ENCODE measurements at regions not wholly inside any gene's neighbourhood (a gene's known extent, or its start where the extent isn't known, plus 50 kb on each side); places are given as distances from the start of the nearest gene placed in this dataset.

GRCh38 chr10:63711867-63712716 lies 190.9 kb downstream of the REEP3 start:
- Mint-ChIP-seq H3K9me3 (no peaks in the 10 kb centered on the region), H3K4me3 (no peak overlapping the region), H3K27me3 (no peaks in the 10 kb centered on the region), H3K4me1 (peaks cover 13% of the 10 kb centered on the region), H3K36me3 (ENCODE audit: low read depth) (no peaks in the 10 kb centered on the region), H3K27ac (no peak overlapping the region)
- no peak for DNase-seq
- POLR2A ChIA-PET: interaction anchor here (0.6 kb wide), 1 partner anchor 9 kb away, joined by 3 read pairs; no protein-coding TSS in a partner anchor
- CTCF ChIA-PET: interaction anchor here (1.1 to 2.4 kb wide), 2 partner anchors 9 to 545 kb away, joined by 3 to 5 read pairs; no protein-coding TSS in a partner anchor

GRCh38 chr10:63712717-63713115 lies 191.5 kb downstream of the REEP3 start:
- Mint-ChIP-seq H3K4me1 (peaks cover 8% of the 10 kb centered on the region), H3K27ac (no peak overlapping the region), H3K27me3 (no peaks in the 10 kb centered on the region), H3K4me3 (no peak overlapping the region), H3K36me3 (ENCODE audit: low read depth) (no peaks in the 10 kb centered on the region), H3K9me3 (no peaks in the 10 kb centered on the region)
- no peak for DNase-seq
- ChIA-PET CTCF (interaction anchor here (2.4 kb wide), 1 partner anchor 546 kb away, joined by 5 read pairs; no protein-coding TSS in a partner anchor), POLR2A (no interaction called here)

GRCh38 chr10:63713191-63714144 lies 192.3 kb downstream of the REEP3 start:
- Mint-ChIP-seq H3K9me3 (no peaks in the 10 kb centered on the region), H3K4me1 (peaks cover 7% of the 10 kb centered on the region), H3K4me3 (no peak overlapping the region), H3K27ac (no peak overlapping the region), H3K36me3 (ENCODE audit: low read depth) (no peaks in the 10 kb centered on the region), H3K27me3 (no peaks in the 10 kb centered on the region)
- no peak for DNase-seq
- CTCF ChIA-PET: interaction anchor here (2.4 kb wide), 1 partner anchor 547 kb away, joined by 5 read pairs; no protein-coding TSS in a partner anchor
- POLR2A ChIA-PET: no interaction called here

GRCh38 chr10:63716016-63716580 lies 194.9 kb downstream of the REEP3 start:
- no peaks in the 10 kb centered on the region for H3K27me3 Mint-ChIP-seq
- peaks cover 18% of the 10 kb centered on the region for H3K4me1 Mint-ChIP-seq
- no peaks in the 10 kb centered on the region for H3K36me3 Mint-ChIP-seq (ENCODE audit: low read depth)
- H3K27ac Mint-ChIP-seq: no peak overlapping the region
- DNase-seq: no peak
- no peak overlapping the region for H3K4me3 Mint-ChIP-seq
- POLR2A ChIA-PET: no interaction called here
- no peaks in the 10 kb centered on the region for H3K9me3 Mint-ChIP-seq
- CTCF ChIA-PET: interaction anchor here (1.2 kb wide), 1 partner anchor 549 kb away, joined by 4 read pairs; no protein-coding TSS in a partner anchor

- no peaks in the 10 kb centered on the region for H3K27me3 Mint-ChIP-seq
- ChIA-PET CTCF (interaction anchor here (0.5 to 1.9 kb wide), 3 partner anchors 9 to 550 kb away, joined by 3 to 10 read pairs (median 3); no protein-coding TSS in a partner anchor), POLR2A (interaction anchor here (0.6 kb wide), 1 partner anchor 546 kb away, joined by 3 read pairs; no protein-coding TSS in a partner anchor)
- no peak for DNase-seq
- no peaks in the 10 kb centered on the region for H3K36me3 Mint-ChIP-seq (ENCODE audit: low read depth)
- H3K4me1 Mint-ChIP-seq: peaks cover 22% of the 10 kb centered on the region
- no peak overlapping the region for H3K27ac Mint-ChIP-seq
- no peaks in the 10 kb centered on the region for H3K9me3 Mint-ChIP-seq
- H3K4me3 Mint-ChIP-seq: no peak overlapping the region
Measured at GRCh38 chr10:63717027-63717715, 196.0 kb downstream of the REEP3 start.

GRCh38 chr10:63718006-63718405 lies 196.8 kb downstream of the REEP3 start:
- no peak overlapping the region for H3K27ac Mint-ChIP-seq
- POLR2A ChIA-PET: no interaction called here

GRCh38 chr10:63718421-63718820 lies 197.2 kb downstream of the REEP3 start:
- Mint-ChIP-seq H3K27ac (no peak overlapping the region), H3K36me3 (ENCODE audit: low read depth) (no peaks in the 10 kb centered on the region), H3K9me3 (no peaks in the 10 kb centered on the region), H3K4me1 (peaks cover 25% of the 10 kb centered on the region), H3K4me3 (no peak overlapping the region), H3K27me3 (peaks cover 1% of the 10 kb centered on the region)
- DNase-seq: no peak
- ChIA-PET POLR2A (no interaction called here), CTCF (interaction anchor here (0.5 to 1.9 kb wide), 6 partner anchors 10 to 551 kb away, joined by 3 to 10 read pairs (median 4); no protein-coding TSS in a partner anchor)

More at GRCh38 chr10:63718006-63718405, 196.8 kb downstream of the REEP3 start:
- CTCF ChIA-PET: interaction anchor here (0.5 to 1.9 kb wide), 5 partner anchors 9 to 551 kb away, joined by 3 to 10 read pairs (median 3); no protein-coding TSS in a partner anchor
- no peak overlapping the region for H3K4me3 Mint-ChIP-seq
- DNase-seq: no peak
- H3K9me3 Mint-ChIP-seq: no peaks in the 10 kb centered on the region
- no peaks in the 10 kb centered on the region for H3K36me3 Mint-ChIP-seq (ENCODE audit: low read depth)
- H3K4me1 Mint-ChIP-seq: peaks cover 27% of the 10 kb centered on the region
- no peaks in the 10 kb centered on the region for H3K27me3 Mint-ChIP-seq

- Mint-ChIP-seq H3K36me3 (ENCODE audit: low read depth) (no peaks in the 10 kb centered on the region), H3K27me3 (peaks cover 4% of the 10 kb centered on the region), H3K27ac (no peak overlapping the region), H3K4me1 (peaks cover 25% of the 10 kb centered on the region), H3K9me3 (no peaks in the 10 kb centered on the region), H3K4me3 (no peak overlapping the region)
- no peak for DNase-seq
- CTCF ChIA-PET: interaction anchor here (1.0 to 4.7 kb wide), 16 partner anchors 16 to 1192 kb away, joined by 3 to 30 read pairs (median 4); no protein-coding TSS in a partner anchor
- POLR2A ChIA-PET: interaction anchor here (1.6 kb wide), 1 partner anchor 90 kb away, joined by 5 read pairs; no protein-coding TSS in a partner anchor
Measured at GRCh38 chr10:63719226-63719856, 198.1 kb downstream of the REEP3 start.

GRCh38 chr10:63720072-63720537 lies 198.9 kb downstream of the REEP3 start:
- Mint-ChIP-seq H3K36me3 (ENCODE audit: low read depth) (no peaks in the 10 kb centered on the region), H3K4me3 (no peak overlapping the region), H3K27ac (no peak overlapping the region), H3K9me3 (no peaks in the 10 kb centered on the region), H3K4me1 (peaks cover 25% of the 10 kb centered on the region), H3K27me3 (peaks cover 6% of the 10 kb centered on the region)
- CTCF ChIA-PET: interaction anchor here (0.6 to 4.7 kb wide), 24 partner anchors 8 to 1193 kb away, joined by 3 to 30 read pairs (median 3); no protein-coding TSS in a partner anchor
- POLR2A ChIA-PET: interaction anchor here (0.6 to 1.6 kb wide), 2 partner anchors 91 to 477 kb away, joined by 3 to 5 read pairs; no protein-coding TSS in a partner anchor
- DNase-seq: peak; percentile 58

- POLR2A ChIA-PET: interaction anchor here (0.5 to 1.6 kb wide), 4 partner anchors 9 to 721 kb away, joined by 3 to 5 read pairs (median 3); no protein-coding TSS in a partner anchor
- no peaks in the 10 kb centered on the region for H3K36me3 Mint-ChIP-seq (ENCODE audit: low read depth)
- H3K4me1 Mint-ChIP-seq: peaks cover 25% of the 10 kb centered on the region
- CTCF ChIA-PET: interaction anchor here (0.6 to 4.7 kb wide), 23 partner anchors 8 to 1194 kb away, joined by 3 to 30 read pairs (median 3); no protein-coding TSS in a partner anchor
- H3K4me3 Mint-ChIP-seq: no peak overlapping the region
- no peaks in the 10 kb centered on the region for H3K9me3 Mint-ChIP-seq
- peaks cover 11% of the 10 kb centered on the region for H3K27me3 Mint-ChIP-seq
- H3K27ac Mint-ChIP-seq: peak overlapping the region; percentile 16
- DNase-seq: peak; percentile 23
Measured at GRCh38 chr10:63720676-63721075, 199.5 kb downstream of the REEP3 start.

- Mint-ChIP-seq H3K27me3 (peaks cover 28% of the 10 kb centered on the region), H3K27ac (no peak overlapping the region), H3K4me3 (no peak overlapping the region), H3K9me3 (no peaks in the 10 kb centered on the region), H3K4me1 (peaks cover 20% of the 10 kb centered on the region), H3K36me3 (ENCODE audit: low read depth) (no peaks in the 10 kb centered on the region)
- CTCF ChIA-PET: interaction anchor here (0.7 to 4.7 kb wide), 4 partner anchors 92 to 1574 kb away, joined by 3 to 30 read pairs (median 4); no protein-coding TSS in a partner anchor
- POLR2A ChIA-PET: no interaction called here
- DNase-seq: no peak
Measured at GRCh38 chr10:63722537-63722936, 201.3 kb downstream of the REEP3 start.
